ENCODE measurements at regions not wholly inside any gene's neighbourhood (a gene's known extent, or its start where the extent isn't known, plus 50 kb on each side); places are given as distances from the start of the nearest gene placed in this dataset.

GRCh38 chr7:130831322-130831721 is 97.3 kb upstream of the KLF14 start:
- H3K4me1 ChIP-seq (ENCODE audit: insufficient read depth), result no peaks in the 10 kb centered on the region
- no peak overlapping the region for H3K4me3 ChIP-seq (ENCODE audit: low read depth, low read length)
- no peak for DNase-seq (ENCODE audit: extremely low spot score)
- H3K27ac ChIP-seq (ENCODE audit: low read depth), result no peak overlapping the region
- 45% methylated on average over 3 of the region's 3 CpGs for WGBS
- H3K36me3 ChIP-seq (ENCODE audit: insufficient read depth), result no peaks in the 10 kb centered on the region

GRCh38 chr7:130831817-130832481 is 97.9 kb upstream of the KLF14 start:
- Histone ChIP-seq H3K36me3 (ENCODE audit: insufficient read depth) (no peaks in the 10 kb centered on the region), H3K4me3 (ENCODE audit: low read depth, low read length) (no peak overlapping the region), H3K27ac (ENCODE audit: low read depth) (no peak overlapping the region), H3K4me1 (ENCODE audit: insufficient read depth) (no peaks in the 10 kb centered on the region)
- DNase-seq (ENCODE audit: extremely low spot score), result no peak
- WGBS, result 45% methylated on average over 6 of the region's 6 CpGs

GRCh38 chr7:130838738-130839137 is 104.7 kb upstream of the KLF14 start:
- no peak overlapping the region for H3K27ac ChIP-seq (ENCODE audit: low read depth)
- H3K4me3 ChIP-seq (ENCODE audit: low read depth, low read length), result no peak overlapping the region
- DNase-seq (ENCODE audit: extremely low spot score), result no peak
- H3K36me3 ChIP-seq (ENCODE audit: insufficient read depth), result no peaks in the 10 kb centered on the region
- WGBS, result 32% methylated on average over 1 of the region's 1 CpG
- no peaks in the 10 kb centered on the region for H3K4me1 ChIP-seq (ENCODE audit: insufficient read depth)

- Histone ChIP-seq H3K4me1 (ENCODE audit: insufficient read depth) (no peaks in the 10 kb centered on the region), H3K27ac (ENCODE audit: low read depth) (no peak overlapping the region), H3K4me3 (ENCODE audit: low read depth, low read length) (no peak overlapping the region), H3K36me3 (ENCODE audit: insufficient read depth) (no peaks in the 10 kb centered on the region)
- 94% methylated on average over 2 of the region's 2 CpGs for WGBS
- no peak for DNase-seq (ENCODE audit: extremely low spot score)
These were observed 106.6 kb upstream of the KLF14 start for GRCh38 chr7:130840599-130840998.

- no peaks in the 10 kb centered on the region for H3K4me1 ChIP-seq (ENCODE audit: insufficient read depth)
- no peaks in the 10 kb centered on the region for H3K36me3 ChIP-seq (ENCODE audit: insufficient read depth)
- WGBS, result 63% methylated on average over 7 of the region's 7 CpGs
- H3K27ac ChIP-seq (ENCODE audit: low read depth), result no peak overlapping the region
- DNase-seq (ENCODE audit: extremely low spot score), result no peak
- H3K4me3 ChIP-seq (ENCODE audit: low read depth, low read length), result no peak overlapping the region
These were observed 107.4 kb upstream of the KLF14 start for GRCh38 chr7:130841416-130841815.

GRCh38 chr7:130843703-130844102 is 109.7 kb upstream of the KLF14 start:
- 91% methylated on average over 11 of the region's 11 CpGs for WGBS
- Histone ChIP-seq H3K27ac (ENCODE audit: low read depth) (no peak overlapping the region), H3K4me3 (ENCODE audit: low read depth, low read length) (no peak overlapping the region), H3K36me3 (ENCODE audit: insufficient read depth) (no peaks in the 10 kb centered on the region), H3K4me1 (ENCODE audit: insufficient read depth) (no peaks in the 10 kb centered on the region)
- DNase-seq (ENCODE audit: extremely low spot score), result no peak

GRCh38 chr7:130844811-130845580 is 111.0 kb upstream of the KLF14 start:
- H3K4me3 ChIP-seq (ENCODE audit: low read depth, low read length), result no peak overlapping the region
- H3K36me3 ChIP-seq (ENCODE audit: insufficient read depth), result no peaks in the 10 kb centered on the region
- no peak for DNase-seq (ENCODE audit: extremely low spot score)
- no peaks in the 10 kb centered on the region for H3K4me1 ChIP-seq (ENCODE audit: insufficient read depth)
- WGBS, result 72% methylated on average over 11 of the region's 11 CpGs
- no peak overlapping the region for H3K27ac ChIP-seq (ENCODE audit: low read depth)

GRCh38 chr7:130845581-130846085 is 111.6 kb upstream of the KLF14 start:
- H3K4me3 ChIP-seq (ENCODE audit: low read depth, low read length), result no peak overlapping the region
- whole genome bisulfite sequencing, result 53% methylated on average over 11 of the region's 11 CpGs
- H3K36me3 ChIP-seq (ENCODE audit: insufficient read depth), result no peaks in the 10 kb centered on the region
- H3K4me1 ChIP-seq (ENCODE audit: insufficient read depth), result no peaks in the 10 kb centered on the region
- no peak overlapping the region for H3K27ac ChIP-seq (ENCODE audit: low read depth)
- no peak for DNase-seq (ENCODE audit: extremely low spot score)

GRCh38 chr7:130849604-130850003 is 115.6 kb upstream of the KLF14 start:
- Histone ChIP-seq H3K4me1 (ENCODE audit: insufficient read depth) (no peaks in the 10 kb centered on the region), H3K4me3 (ENCODE audit: low read depth, low read length) (no peak overlapping the region), H3K36me3 (ENCODE audit: insufficient read depth) (no peaks in the 10 kb centered on the region), H3K27ac (ENCODE audit: low read depth) (no peak overlapping the region)
- 92% methylated on average over 2 of the region's 2 CpGs for WGBS
- no peak for DNase-seq (ENCODE audit: extremely low spot score)

GRCh38 chr7:130850956-130851355 is 116.9 kb upstream of the KLF14 start:
- H3K36me3 ChIP-seq (ENCODE audit: insufficient read depth), result no peaks in the 10 kb centered on the region
- no peak for DNase-seq (ENCODE audit: extremely low spot score)
- WGBS, result 74% methylated on average over 1 of the region's 1 CpG
- H3K4me3 ChIP-seq (ENCODE audit: low read depth, low read length), result no peak overlapping the region
- no peaks in the 10 kb centered on the region for H3K4me1 ChIP-seq (ENCODE audit: insufficient read depth)
- H3K27ac ChIP-seq (ENCODE audit: low read depth), result no peak overlapping the region

- 94% methylated on average over 7 of the region's 7 CpGs for WGBS
- Histone ChIP-seq H3K27ac (ENCODE audit: low read depth) (no peak overlapping the region), H3K36me3 (ENCODE audit: insufficient read depth) (no peaks in the 10 kb centered on the region), H3K4me1 (ENCODE audit: insufficient read depth) (no peaks in the 10 kb centered on the region), H3K4me3 (ENCODE audit: low read depth, low read length) (no peak overlapping the region)
- no peak for DNase-seq (ENCODE audit: extremely low spot score)
These were observed 118.9 kb upstream of the KLF14 start for GRCh38 chr7:130852867-130853266.

GRCh38 chr7:130853503-130854279 is 119.7 kb upstream of the KLF14 start:
- Histone ChIP-seq H3K36me3 (ENCODE audit: insufficient read depth) (no peaks in the 10 kb centered on the region), H3K4me1 (ENCODE audit: insufficient read depth) (no peaks in the 10 kb centered on the region), H3K4me3 (ENCODE audit: low read depth, low read length) (no peak overlapping the region), H3K27ac (ENCODE audit: low read depth) (no peak overlapping the region)
- no peak for DNase-seq (ENCODE audit: extremely low spot score)
- 82% methylated on average over 7 of the region's 7 CpGs for WGBS

- Histone ChIP-seq H3K27ac (ENCODE audit: low read depth) (no peak overlapping the region), H3K4me3 (ENCODE audit: low read depth, low read length) (no peak overlapping the region), H3K4me1 (ENCODE audit: insufficient read depth) (no peaks in the 10 kb centered on the region), H3K36me3 (ENCODE audit: insufficient read depth) (no peaks in the 10 kb centered on the region)
- no peak for DNase-seq (ENCODE audit: extremely low spot score)
- 89% methylated on average over 1 of the region's 1 CpG for WGBS
These were observed 120.5 kb upstream of the KLF14 start for GRCh38 chr7:130854481-130854880.

- H3K4me3 ChIP-seq (ENCODE audit: low read depth, low read length), result no peak overlapping the region
- H3K27ac ChIP-seq (ENCODE audit: low read depth), result no peak overlapping the region
- DNase-seq (ENCODE audit: extremely low spot score), result no peak
- no peaks in the 10 kb centered on the region for H3K4me1 ChIP-seq (ENCODE audit: insufficient read depth)
- no peaks in the 10 kb centered on the region for H3K36me3 ChIP-seq (ENCODE audit: insufficient read depth)
These were observed 122.9 kb upstream of the KLF14 start for GRCh38 chr7:130856866-130857265.
